ENCODE measurements at regions not wholly inside any gene's neighbourhood (a gene's known extent, or its start where the extent isn't known, plus 50 kb on each side); places are given as distances from the start of the nearest gene placed in this dataset.
"Not testable (repeated sequence)": the region's sequence is repeated elsewhere in the genome, so short reads cannot be mapped to it uniquely, and the experiment has no call there.

DNA sequence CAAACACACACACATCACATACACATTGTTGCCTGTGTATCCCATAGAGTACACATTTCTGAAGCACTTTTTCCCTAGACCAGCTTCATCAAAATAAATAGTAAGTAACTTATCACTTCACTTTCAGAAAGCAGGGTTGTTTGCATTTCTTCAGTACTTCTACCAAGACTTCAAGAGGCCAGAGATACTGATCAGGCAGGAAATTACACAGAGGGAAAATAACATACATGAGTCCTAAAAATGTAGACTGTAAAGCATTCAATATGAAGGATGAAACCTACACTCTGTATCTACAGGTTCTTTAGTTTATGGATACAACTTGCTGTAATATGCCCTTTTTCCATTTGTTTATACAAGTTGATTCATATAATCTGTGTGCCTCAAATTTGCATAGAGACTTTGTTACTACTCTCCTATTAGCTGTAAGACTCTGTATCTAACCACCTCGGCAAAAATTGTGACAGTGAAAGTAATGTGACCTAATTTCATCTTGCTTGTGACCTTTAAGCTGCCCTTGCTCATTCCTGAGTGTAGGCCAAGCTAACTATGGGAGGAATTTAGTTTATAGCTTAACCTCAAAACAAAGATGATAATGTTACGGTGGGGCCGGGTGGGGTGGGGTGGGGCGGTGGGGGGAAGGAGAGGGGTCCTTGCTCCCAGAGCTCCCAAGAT, 228.9 kb upstream of the SPOPL start:
- DNase-seq (ENCODE audit: low spot score) = no peak
- no peaks in the 10 kb centered on the region for H3K36me3 ChIP-seq (ENCODE audit: insufficient read depth, low read length, poor library complexity, severe bottlenecking)
- no peaks in the 10 kb centered on the region for H3K27me3 ChIP-seq (replicated peaks; ENCODE audit: insufficient read depth, low read depth, low read length, poor library complexity)
- ChIA-PET CTCF (no interaction called here), POLR2A (ENCODE audit: low non-redundant PET) (no interaction called here)
- no peaks in the 10 kb centered on the region for H3K9me3 ChIP-seq (ENCODE audit: low read depth, low read length, poor library complexity, severe bottlenecking)
- H3K27ac ChIP-seq (ENCODE audit: low read depth, low read length, poor library complexity, severe bottlenecking) = no peak overlapping the region
- no peak for TF ChIP-seq EZH2 (IDR thresholded peaks at IDR 0.05; ENCODE audit: borderline replicate concordance, low read depth, low read length, poor library complexity, severe bottlenecking)
- TF ChIP-seq, protein P1, sequence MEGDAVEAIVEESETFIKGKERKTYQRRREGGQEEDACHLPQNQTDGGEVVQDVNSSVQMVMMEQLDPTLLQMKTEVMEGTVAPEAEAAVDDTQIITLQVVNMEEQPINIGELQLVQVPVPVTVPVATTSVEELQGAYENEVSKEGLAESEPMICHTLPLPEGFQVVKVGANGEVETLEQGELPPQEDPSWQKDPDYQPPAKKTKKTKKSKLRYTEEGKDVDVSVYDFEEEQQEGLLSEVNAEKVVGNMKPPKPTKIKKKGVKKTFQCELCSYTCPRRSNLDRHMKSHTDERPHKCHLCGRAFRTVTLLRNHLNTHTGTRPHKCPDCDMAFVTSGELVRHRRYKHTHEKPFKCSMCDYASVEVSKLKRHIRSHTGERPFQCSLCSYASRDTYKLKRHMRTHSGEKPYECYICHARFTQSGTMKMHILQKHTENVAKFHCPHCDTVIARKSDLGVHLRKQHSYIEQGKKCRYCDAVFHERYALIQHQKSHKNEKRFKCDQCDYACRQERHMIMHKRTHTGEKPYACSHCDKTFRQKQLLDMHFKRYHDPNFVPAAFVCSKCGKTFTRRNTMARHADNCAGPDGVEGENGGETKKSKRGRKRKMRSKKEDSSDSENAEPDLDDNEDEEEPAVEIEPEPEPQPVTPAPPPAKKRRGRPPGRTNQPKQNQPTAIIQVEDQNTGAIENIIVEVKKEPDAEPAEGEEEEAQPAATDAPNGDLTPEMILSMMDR (conservative IDR thresholded peaks at IDR 0.05; ENCODE audit: low read depth, low read length) = no peak
- intact Hi-C loops (cut with micrococcal nuclease; ENCODE audit: unreplicated experiment) = no loop called here
- H3K4me1 ChIP-seq (ENCODE audit: insufficient read depth, low read length, poor library complexity, severe bottlenecking) = peaks cover 18% of the 10 kb centered on the region
- no TSS peak for BruUV-seq (replicated peaks)
- no peak overlapping the region for H3K4me3 ChIP-seq (ENCODE audit: low read depth, low read length, poor library complexity, severe bottlenecking)

DNA sequence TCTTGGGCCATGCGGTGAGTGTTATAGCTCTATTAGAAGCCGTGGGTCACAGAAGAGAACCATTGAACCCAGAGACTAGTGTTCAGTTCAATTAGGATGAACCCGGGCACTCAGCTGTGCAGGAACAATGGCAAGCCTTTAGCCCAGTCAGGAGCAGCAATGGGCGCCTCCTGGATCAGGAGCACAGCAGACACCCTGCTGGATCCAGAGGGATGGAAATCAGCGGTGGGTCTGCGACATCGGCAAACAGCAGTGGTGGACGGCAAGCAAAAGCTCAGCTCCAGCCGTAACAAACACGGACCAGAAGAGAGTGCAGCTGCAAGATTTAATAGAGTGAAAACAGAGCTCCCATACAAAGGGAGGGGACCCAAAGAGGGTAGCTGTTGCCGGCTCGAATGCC, 228.3 kb upstream of the SPOPL start:
- POLR2A ChIA-PET (ENCODE audit: low non-redundant PET); H3K36me3 ChIP-seq (ENCODE audit: insufficient read depth, low read length, poor library complexity, severe bottlenecking); H3K4me3 ChIP-seq (ENCODE audit: low read depth, low read length, poor library complexity, severe bottlenecking); H3K9me3 ChIP-seq (ENCODE audit: low read depth, low read length, poor library complexity, severe bottlenecking); H3K27me3 ChIP-seq (replicated peaks; ENCODE audit: insufficient read depth, low read depth, low read length, poor library complexity); BruUV-seq (replicated peaks); H3K27ac ChIP-seq (ENCODE audit: low read depth, low read length, poor library complexity, severe bottlenecking); CTCF ChIA-PET; DNase-seq (ENCODE audit: low spot score); intact Hi-C loops (cut with micrococcal nuclease; ENCODE audit: unreplicated experiment): not testable (repeated sequence)
- H3K4me1 ChIP-seq (ENCODE audit: insufficient read depth, low read length, poor library complexity, severe bottlenecking) = peaks cover 11% of the 10 kb centered on the region

DNA sequence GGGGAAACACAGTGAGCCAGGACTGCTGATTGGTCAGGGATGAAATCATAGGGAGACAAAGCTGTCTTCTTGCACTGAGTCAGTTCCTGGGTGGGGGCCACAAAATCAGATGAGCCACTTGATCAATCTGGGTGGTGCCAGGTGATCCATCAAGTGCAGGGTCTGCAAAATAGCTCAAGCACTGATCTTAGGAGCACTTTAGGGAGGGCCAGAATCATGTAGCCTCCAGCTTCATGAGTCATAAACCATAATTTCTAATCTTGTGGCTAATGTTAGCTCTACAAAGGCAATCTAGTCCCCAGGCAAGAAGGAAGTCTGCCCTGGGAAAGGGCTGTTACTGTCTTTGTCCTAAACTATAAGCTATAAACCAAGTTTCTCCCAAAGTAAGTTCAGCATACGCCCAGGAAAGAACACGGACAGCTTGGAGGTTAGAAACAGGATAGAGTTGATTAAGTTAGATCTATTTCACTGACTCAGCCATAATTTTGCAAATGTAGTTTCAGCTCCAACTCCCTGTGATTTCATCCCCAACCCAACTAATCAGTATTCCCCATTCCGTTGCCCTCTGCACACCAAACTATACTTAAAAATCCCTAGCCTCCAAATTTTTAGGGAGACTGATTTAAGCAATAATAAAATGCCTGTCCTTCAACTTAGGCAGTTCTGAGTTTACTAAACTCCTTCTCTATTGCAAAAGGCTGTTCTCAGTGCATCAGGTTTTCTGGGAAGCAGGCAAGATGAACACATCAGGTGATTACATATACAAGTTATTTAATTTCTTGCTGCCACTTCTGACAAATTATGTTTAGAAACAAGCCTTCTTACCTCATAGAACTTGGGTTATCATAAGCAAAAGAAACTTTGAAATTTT, 226.9 kb upstream of the SPOPL start:
- Histone ChIP-seq H3K4me3 (ENCODE audit: low read depth, low read length, poor library complexity, severe bottlenecking) (no peak overlapping the region), H3K4me1 (ENCODE audit: insufficient read depth, low read length, poor library complexity, severe bottlenecking) (peaks cover 7% of the 10 kb centered on the region), H3K9me3 (ENCODE audit: low read depth, low read length, poor library complexity, severe bottlenecking) (no peaks in the 10 kb centered on the region), H3K36me3 (ENCODE audit: insufficient read depth, low read length, poor library complexity, severe bottlenecking) (no peaks in the 10 kb centered on the region), H3K27ac (ENCODE audit: low read depth, low read length, poor library complexity, severe bottlenecking) (no peak overlapping the region), H3K27me3 (replicated peaks; ENCODE audit: insufficient read depth, low read depth, low read length, poor library complexity) (no peaks in the 10 kb centered on the region)
- no peak for DNase-seq (ENCODE audit: low spot score)
- intact Hi-C loops (cut with micrococcal nuclease; ENCODE audit: unreplicated experiment) = no loop called here
- CTCF ChIA-PET = no interaction called here
- TF ChIP-seq, protein P1 (conservative IDR thresholded peaks at IDR 0.05; ENCODE audit: low read depth, low read length) = no peak
- no peak for TF ChIP-seq EZH2 (IDR thresholded peaks at IDR 0.05; ENCODE audit: borderline replicate concordance, low read depth, low read length, poor library complexity, severe bottlenecking)
- POLR2A ChIA-PET (ENCODE audit: low non-redundant PET) = no interaction called here
- BruUV-seq (replicated peaks) = no TSS peak
